Tongue (tissue), 1 donor: ENCODE measurements at regions not wholly inside any gene's neighbourhood (a gene's known extent, or its start where the extent isn't known, plus 50 kb on each side); places are given as distances from the start of the nearest gene placed in this dataset.
"Not testable (repeated sequence)": the region's sequence is repeated elsewhere in the genome, so short reads cannot be mapped to it uniquely, and the experiment has no call there.

ENCODE experiments used
- DNase-seq: peaks from one replicate; pipeline ENCODE4 v3.0.0-alpha.2; 2015

- DNase-seq: no peak
Measured at GRCh38 chr14:59116984-59117415, 71.5 kb upstream of the DAAM1 start.

GRCh38 chr14:59117754-59118528 lies 70.5 kb upstream of the DAAM1 start:
- no peak for DNase-seq

- DNase-seq: peak; percentile 52
Measured at GRCh38 chr14:59120921-59121320, 67.5 kb upstream of the DAAM1 start.

GRCh38 chr14:59123531-59123930 lies 64.9 kb upstream of the DAAM1 start:
- no peak for DNase-seq

GRCh38 chr14:59123975-59124374 lies 64.5 kb upstream of the DAAM1 start:
- peak; percentile 50 for DNase-seq

- no peak for DNase-seq
Measured at GRCh38 chr14:59125156-59125555, 63.3 kb upstream of the DAAM1 start.

GRCh38 chr14:59126714-59127436 lies 61.6 kb upstream of the DAAM1 start:
- peak; percentile 80 for DNase-seq

GRCh38 chr14:59127437-59127732 lies 61.1 kb upstream of the DAAM1 start:
- DNase-seq: no peak

- DNase-seq: peak; percentile 22
Measured at GRCh38 chr14:59130462-59130861, 58.0 kb upstream of the DAAM1 start.

- DNase-seq: no peak
Measured at GRCh38 chr14:59131938-59132795, 56.3 kb upstream of the DAAM1 start.

GRCh38 chr14:59132796-59133494 lies 55.5 kb upstream of the DAAM1 start:
- peak; percentile 50 for DNase-seq

GRCh38 chr14:59133709-59134108 lies 54.8 kb upstream of the DAAM1 start:
- DNase-seq: no peak

GRCh38 chr14:59134307-59134706 lies 54.2 kb upstream of the DAAM1 start:
- no peak for DNase-seq

- DNase-seq: no peak
Measured at GRCh38 chr14:59137256-59137655, 51.2 kb upstream of the DAAM1 start.

- not testable (repeated sequence) for DNase-seq
Measured at GRCh38 chr14:59138576-59138975, 49.9 kb upstream of the DAAM1 start.
